RWPE1 (cell line): ENCODE measurements at regions not wholly inside any gene's neighbourhood (a gene's known extent, or its start where the extent isn't known, plus 50 kb on each side); places are given as distances from the start of the nearest gene placed in this dataset.
"Not testable (repeated sequence)": the region's sequence is repeated elsewhere in the genome, so short reads cannot be mapped to it uniquely, and the experiment has no call there.

Experiments
- CTCF ChIA-PET: fragments of 350-600 bp; sonication (Branson Sonifier 250); formaldehyde crosslinking; extraction: SDS; loops from one replicate; lab custom pipeline; 2021; lab: Yijun Ruan, JAX
- POLR2A ChIA-PET: fragments of 400-600 bp; formaldehyde crosslinking; extraction: SDS; loops from one replicate; lab custom pipeline; 2020; ENCODE audit warnings: antibody characterized with exemption; ENCODE audit not compliant: low non-redundant PET; lab: Yijun Ruan, JAX
- DNase-seq: peaks from one replicate; pipeline ENCODE4 v3.0.0; 2012; ENCODE audit warnings: low spot score
- H3K27ac ChIP-seq: fragments of 450-650 bp; 2 replicates; pipeline ENCODE4 v1.5.1; 2017
- TF ChIP-seq, protein P1 (sequence below): fragments of 450-650 bp; conservative IDR thresholded peaks from 2 replicates; pipeline ENCODE4 v1.5.1; 2017; ENCODE audit warnings: low read depth, mild to moderate bottlenecking

- CTCF ChIA-PET, POLR2A ChIA-PET, DNase-seq, H3K27ac ChIP-seq: not testable (repeated sequence)
Observed at GRCh38 chr19:34620134-34620533, 56.8 kb downstream of the SCGB2B2 start.

GRCh38 chr19:34618410-34618809, 58.5 kb downstream of the SCGB2B2 start:
- DNase-seq = no peak
- TF ChIP-seq, protein P1, sequence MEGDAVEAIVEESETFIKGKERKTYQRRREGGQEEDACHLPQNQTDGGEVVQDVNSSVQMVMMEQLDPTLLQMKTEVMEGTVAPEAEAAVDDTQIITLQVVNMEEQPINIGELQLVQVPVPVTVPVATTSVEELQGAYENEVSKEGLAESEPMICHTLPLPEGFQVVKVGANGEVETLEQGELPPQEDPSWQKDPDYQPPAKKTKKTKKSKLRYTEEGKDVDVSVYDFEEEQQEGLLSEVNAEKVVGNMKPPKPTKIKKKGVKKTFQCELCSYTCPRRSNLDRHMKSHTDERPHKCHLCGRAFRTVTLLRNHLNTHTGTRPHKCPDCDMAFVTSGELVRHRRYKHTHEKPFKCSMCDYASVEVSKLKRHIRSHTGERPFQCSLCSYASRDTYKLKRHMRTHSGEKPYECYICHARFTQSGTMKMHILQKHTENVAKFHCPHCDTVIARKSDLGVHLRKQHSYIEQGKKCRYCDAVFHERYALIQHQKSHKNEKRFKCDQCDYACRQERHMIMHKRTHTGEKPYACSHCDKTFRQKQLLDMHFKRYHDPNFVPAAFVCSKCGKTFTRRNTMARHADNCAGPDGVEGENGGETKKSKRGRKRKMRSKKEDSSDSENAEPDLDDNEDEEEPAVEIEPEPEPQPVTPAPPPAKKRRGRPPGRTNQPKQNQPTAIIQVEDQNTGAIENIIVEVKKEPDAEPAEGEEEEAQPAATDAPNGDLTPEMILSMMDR = no peak
- CTCF ChIA-PET = interaction anchor here (0.7 kb wide), 1 partner anchor 49 kb away, joined by 3 read pairs; no protein-coding TSS in a partner anchor
- H3K27ac ChIP-seq = no peak overlapping the region
- POLR2A ChIA-PET = no interaction called here

DNA sequence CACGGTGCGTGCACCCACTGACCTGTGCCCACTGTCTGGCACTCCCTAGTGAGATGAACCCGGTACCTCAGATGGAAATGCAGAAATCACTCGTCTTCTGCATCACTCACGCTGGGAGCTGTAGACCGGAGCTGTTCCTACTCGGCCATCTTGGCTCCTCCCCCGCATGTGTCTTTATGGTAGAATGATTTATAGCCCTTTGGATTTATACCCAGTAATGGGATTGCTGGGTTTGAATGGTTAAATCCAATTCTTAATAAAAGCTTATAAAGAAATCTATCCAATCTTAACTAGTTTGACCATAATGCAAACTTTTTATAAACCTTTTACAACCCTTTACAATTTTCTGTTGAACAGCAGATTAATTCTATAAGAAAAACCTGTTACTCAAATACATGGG, 59.0 kb downstream of the SCGB2B2 start:
- CTCF ChIA-PET, POLR2A ChIA-PET, H3K27ac ChIP-seq, DNase-seq: not testable (repeated sequence)

DNA sequence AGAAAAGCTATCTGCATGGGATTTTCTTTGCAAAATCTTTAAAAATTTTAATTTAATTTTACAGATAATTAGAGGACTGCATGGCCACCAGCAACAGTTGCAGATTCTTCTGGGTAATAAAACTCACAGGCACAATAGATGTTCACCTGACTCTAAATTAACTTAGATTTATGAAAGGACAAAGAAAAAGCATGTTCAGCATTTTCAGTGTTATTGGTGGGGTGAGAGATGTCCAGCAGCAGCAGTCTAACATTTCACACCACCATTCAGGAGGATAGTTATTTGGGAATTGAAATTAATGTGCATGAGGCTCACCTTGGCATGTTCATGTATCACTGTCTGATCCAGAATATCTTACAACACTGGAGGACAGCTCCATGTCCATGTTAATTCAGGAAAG, 74.0 kb downstream of the SCGB2B2 start:
- ChIA-PET POLR2A (no interaction called here), CTCF (interaction anchor here (0.6 kb wide), 1 partner anchor 43 kb away, joined by 3 read pairs; no protein-coding TSS in a partner anchor)
- TF ChIP-seq, protein P1 = no peak
- no peak for DNase-seq
- no peak overlapping the region for H3K27ac ChIP-seq

DNA sequence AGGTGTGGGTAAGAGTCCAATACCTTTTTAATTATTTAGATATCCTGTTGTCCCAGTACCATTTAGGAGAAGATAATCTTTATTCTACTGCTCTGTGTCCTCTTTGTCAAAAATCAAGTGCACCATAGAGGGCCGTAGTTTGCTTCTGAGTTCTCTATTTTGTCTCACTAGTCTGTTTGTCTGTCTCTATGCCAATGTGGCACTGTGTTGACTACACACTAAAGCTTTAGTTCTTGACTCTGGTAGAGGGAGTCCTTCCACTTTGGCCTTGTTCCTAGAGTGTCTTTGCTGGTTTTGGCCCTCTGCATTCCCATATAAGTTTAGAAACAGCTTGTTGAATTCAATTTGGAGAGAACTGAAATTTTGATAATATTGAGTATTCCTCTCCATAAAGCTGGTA, 75.9 kb downstream of the SCGB2B2 start:
- TF ChIP-seq, protein P1 = no peak
- POLR2A ChIA-PET = no interaction called here
- no peak overlapping the region for H3K27ac ChIP-seq
- DNase-seq = no peak
- CTCF ChIA-PET = no interaction called here

DNA sequence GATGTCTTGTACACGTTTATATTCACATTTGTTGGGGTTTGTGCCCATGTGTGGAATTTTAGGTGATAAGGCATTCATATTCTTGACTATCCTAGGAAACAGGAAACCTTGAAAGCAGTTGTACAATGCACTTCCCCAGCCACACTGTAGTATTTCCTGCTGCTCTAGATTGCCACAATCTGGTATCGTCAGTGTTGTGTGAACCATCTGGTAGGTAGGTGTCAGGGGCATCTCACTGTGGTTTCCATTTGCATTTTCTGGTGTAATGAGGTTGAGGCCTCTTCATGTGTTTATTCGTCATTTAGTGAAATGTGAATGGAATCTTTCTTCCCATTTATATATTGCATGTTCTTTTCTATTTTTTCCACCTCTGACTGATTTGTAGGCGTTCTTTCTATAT, 76.6 kb downstream of the SCGB2B2 start:
- ChIA-PET CTCF (no interaction called here), POLR2A (no interaction called here)
- TF ChIP-seq, protein P1 = no peak
- H3K27ac ChIP-seq = no peak overlapping the region
- DNase-seq = no peak

DNA sequence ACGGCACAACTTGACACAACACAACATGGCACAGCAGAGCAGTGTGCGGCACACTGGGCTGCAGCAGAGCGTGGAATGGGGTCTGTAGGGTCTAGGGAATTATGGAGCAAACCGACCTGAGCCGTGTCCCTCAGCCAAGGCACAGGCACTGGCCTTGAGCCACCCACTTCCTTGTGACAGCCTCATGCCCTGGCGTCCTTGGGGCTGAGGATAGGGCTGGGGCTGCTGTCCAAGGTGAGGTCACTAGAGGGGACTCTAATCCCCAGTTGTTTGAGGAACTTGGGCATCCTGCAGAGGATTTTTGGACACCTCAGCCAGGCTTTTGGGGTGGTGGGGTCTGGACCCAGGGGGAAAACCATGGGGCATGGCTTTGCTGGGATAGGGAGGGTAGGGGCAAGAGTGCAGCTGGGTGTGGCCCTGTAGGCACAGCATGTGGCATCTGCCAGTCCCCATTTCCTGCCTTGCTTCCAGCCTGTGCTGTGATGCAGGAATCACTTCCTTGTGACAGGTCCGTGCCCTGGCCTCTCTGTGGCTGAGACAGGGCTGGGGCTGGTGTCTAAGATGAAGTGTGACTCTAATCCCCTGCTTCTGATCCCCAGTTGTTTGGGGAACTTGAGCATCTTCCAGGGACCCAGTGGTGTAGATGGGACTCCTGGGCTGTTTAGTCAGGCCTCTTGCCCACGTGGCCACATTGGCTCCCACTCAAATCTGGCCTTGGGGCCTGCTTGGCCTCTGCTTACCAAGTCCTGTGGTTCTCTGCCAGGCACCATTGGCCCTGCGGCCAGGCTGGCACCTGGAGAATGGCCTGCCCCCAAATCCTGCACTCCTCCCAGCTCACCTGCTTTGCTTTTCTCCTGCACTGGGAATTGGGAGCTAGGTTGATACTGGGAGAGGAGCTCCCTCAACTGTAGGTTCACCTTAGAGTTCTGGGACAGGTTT, 78.5 kb downstream of the SCGB2B2 start:
- ChIA-PET POLR2A (no interaction called here), CTCF (no interaction called here)
- H3K27ac ChIP-seq = no peak overlapping the region
- no peak for DNase-seq
- TF ChIP-seq, protein P1 = no peak
